SK-N-SH treated with all-trans-retinoic acid at 6 μM for 48 hours (cell line): ENCODE measurements at regions not wholly inside any gene's neighbourhood (a gene's known extent, or its start where the extent isn't known, plus 50 kb on each side); places are given as distances from the start of the nearest gene placed in this dataset.

Source experiments
- SNAI2 ChIP-seq: fragments of 250-450 bp; sonication (Bioruptor Pico); IDR thresholded peaks from 2 replicates; pipeline ENCODE4 v1.5.0; 2020; ENCODE audit warnings: mild to moderate bottlenecking, moderate library complexity
- ZFP30 ChIP-seq: fragments of 450-650 bp; formaldehyde crosslinking; IDR thresholded peaks from 2 replicates; pipeline ENCODE4 v1.5.0; 2022; ENCODE audit warnings: mild to moderate bottlenecking, moderate library complexity
- TF ChIP-seq, protein P1 (sequence below): fragments of 250-450 bp; sonication (Bioruptor Pico); IDR thresholded peaks from 2 replicates; pipeline ENCODE4 v1.8.0; 2020; ENCODE audit warnings: mild to moderate bottlenecking, moderate library complexity, borderline replicate concordance
- TF ChIP-seq, protein P2 (sequence below): fragments of 250-450 bp; sonication (Bioruptor Pico); IDR thresholded peaks from 2 replicates; pipeline ENCODE4 v1.5.0; 2020; ENCODE audit warnings: mild to moderate bottlenecking, moderate library complexity

DNA sequence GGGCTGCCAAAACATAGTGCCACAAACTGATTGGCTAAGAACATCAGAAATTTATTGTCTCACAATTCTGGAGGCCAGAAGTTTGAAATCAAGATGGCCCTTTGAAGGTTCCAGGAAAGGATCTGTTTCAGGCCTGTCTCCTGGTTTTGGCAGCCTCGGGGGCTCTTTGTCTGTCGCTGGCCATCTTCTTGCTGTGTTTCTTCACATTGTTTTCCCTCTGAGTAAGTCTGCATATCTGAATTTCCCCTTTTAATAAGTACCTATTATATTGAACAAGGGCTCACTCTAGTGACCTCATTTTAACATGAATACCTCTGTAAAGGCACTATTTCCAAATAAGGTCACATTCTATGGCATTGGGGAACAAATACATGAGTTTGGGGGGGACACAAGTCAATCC is 467.1 kb upstream of the MGAT4C start:
- TF ChIP-seq ZFP30 (CRISPR knock-in tag) (no peak), SNAI2 (CRISPR knock-in tag) (no peak)
- TF ChIP-seq, protein P1, sequence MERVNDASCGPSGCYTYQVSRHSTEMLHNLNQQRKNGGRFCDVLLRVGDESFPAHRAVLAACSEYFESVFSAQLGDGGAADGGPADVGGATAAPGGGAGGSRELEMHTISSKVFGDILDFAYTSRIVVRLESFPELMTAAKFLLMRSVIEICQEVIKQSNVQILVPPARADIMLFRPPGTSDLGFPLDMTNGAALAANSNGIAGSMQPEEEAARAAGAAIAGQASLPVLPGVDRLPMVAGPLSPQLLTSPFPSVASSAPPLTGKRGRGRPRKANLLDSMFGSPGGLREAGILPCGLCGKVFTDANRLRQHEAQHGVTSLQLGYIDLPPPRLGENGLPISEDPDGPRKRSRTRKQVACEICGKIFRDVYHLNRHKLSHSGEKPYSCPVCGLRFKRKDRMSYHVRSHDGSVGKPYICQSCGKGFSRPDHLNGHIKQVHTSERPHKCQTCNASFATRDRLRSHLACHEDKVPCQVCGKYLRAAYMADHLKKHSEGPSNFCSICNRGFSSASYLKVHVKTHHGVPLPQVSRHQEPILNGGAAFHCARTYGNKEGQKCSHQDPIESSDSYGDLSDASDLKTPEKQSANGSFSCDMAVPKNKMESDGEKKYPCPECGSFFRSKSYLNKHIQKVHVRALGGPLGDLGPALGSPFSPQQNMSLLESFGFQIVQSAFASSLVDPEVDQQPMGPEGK (CRISPR knock-in tag), result no peak
- TF ChIP-seq, protein P2, sequence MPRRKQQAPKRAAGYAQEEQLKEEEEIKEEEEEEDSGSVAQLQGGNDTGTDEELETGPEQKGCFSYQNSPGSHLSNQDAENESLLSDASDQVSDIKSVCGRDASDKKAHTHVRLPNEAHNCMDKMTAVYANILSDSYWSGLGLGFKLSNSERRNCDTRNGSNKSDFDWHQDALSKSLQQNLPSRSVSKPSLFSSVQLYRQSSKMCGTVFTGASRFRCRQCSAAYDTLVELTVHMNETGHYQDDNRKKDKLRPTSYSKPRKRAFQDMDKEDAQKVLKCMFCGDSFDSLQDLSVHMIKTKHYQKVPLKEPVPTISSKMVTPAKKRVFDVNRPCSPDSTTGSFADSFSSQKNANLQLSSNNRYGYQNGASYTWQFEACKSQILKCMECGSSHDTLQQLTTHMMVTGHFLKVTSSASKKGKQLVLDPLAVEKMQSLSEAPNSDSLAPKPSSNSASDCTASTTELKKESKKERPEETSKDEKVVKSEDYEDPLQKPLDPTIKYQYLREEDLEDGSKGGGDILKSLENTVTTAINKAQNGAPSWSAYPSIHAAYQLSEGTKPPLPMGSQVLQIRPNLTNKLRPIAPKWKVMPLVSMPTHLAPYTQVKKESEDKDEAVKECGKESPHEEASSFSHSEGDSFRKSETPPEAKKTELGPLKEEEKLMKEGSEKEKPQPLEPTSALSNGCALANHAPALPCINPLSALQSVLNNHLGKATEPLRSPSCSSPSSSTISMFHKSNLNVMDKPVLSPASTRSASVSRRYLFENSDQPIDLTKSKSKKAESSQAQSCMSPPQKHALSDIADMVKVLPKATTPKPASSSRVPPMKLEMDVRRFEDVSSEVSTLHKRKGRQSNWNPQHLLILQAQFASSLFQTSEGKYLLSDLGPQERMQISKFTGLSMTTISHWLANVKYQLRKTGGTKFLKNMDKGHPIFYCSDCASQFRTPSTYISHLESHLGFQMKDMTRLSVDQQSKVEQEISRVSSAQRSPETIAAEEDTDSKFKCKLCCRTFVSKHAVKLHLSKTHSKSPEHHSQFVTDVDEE (CRISPR knock-in tag), result no peak
